Prostate gland (tissue), 2 donors: ENCODE measurements at regions not wholly inside any gene's neighbourhood (a gene's known extent, or its start where the extent isn't known, plus 50 kb on each side); places are given as distances from the start of the nearest gene placed in this dataset.

Experiments
- DNase-seq: peaks from one replicate; pipeline ENCODE4 v3.0.0-alpha.2; 2019; ENCODE audit warnings: low spot score
- H3K27ac ChIP-seq, 2 donors: fragments of 200-600 bp; sonication (generic); 2 replicates each; pipeline ENCODE4 v1.5.1; 2017 to 2019
- H3K27me3 ChIP-seq: fragments of 200-600 bp; sonication (generic); replicated peaks from 2 replicates; pipeline ENCODE4 v1.5.1; 2019; ENCODE audit not compliant: insufficient read depth
- H3K36me3 ChIP-seq, 2 donors: fragments of 200-600 bp; sonication (generic); 1 replicate in 1 of 2; 2 replicates in 1 of 2; pipeline versions ENCODE4 v1.5.1 to v1.8.1; 2017 to 2019
- H3K4me1 ChIP-seq: fragments of 200-600 bp; sonication (generic); replicated peaks from 2 replicates; pipeline ENCODE4 v1.5.1; 2019
- H3K4me3 ChIP-seq, 2 donors: fragments of 200-600 bp; sonication (generic); 2 replicates each; pipeline ENCODE4 v1.5.1; 2017 to 2019
- H3K9me3 ChIP-seq: fragments of 200-600 bp; sonication (generic); 2 replicates; pipeline ENCODE4 v1.5.1; 2017
- CTCF ChIP-seq, 4 experiments: fragments of 200-600 bp in 2 of 4; fragments of 450-650 bp in 2 of 4; sonication (generic) in 2 of 4; IDR thresholded peaks; 1 replicate in 3 of 4; 2 replicates in 1 of 4; pipeline ENCODE4 v1.5.1; 2016 to 2019; ENCODE audit warnings: antibody characterized with exemption in 4 of 4, mild to moderate bottlenecking in 2 of 4, moderate library complexity in 2 of 4
- POLR2A ChIP-seq: fragments of 450-650 bp; IDR thresholded peaks from one replicate; pipeline ENCODE4 v1.6.1; 2016; ENCODE audit warnings: antibody characterized with exemption, mild to moderate bottlenecking
- POLR2AphosphoS5 ChIP-seq: sonication (generic); formaldehyde crosslinking; IDR thresholded peaks from one replicate; pipeline ENCODE4 v1.6.1; 2017; ENCODE audit warnings: antibody characterized with exemption
- WGBS: methylation state at CpG from one replicate; pipeline ENCODE4 v1.1.5; 2018; 5-methylcytosine and 5-hydroxymethylcytosine counted together
- intact Hi-C: fragments of 100-400 bp; cut with DNase I; formaldehyde crosslinking; loops from one replicate; pipeline ENCODE4 v1.14.2; 2022
- small RNA-seq, 2 donors: library from RNA; depleted of rRNA; stranded (forward); fragments of <200 nt; gene quantifications; one replicate each; pipeline ENCODE3, GENCODE V24; 2016

- intact Hi-C loops, result no loop called here
- no peaks in the 10 kb centered on the region for H3K9me3 ChIP-seq
Observed at GRCh38 chr6:4186385-4186784, 51.0 kb upstream of the ECI2 start.

GRCh38 chr6:4185846-4186245 is 50.5 kb upstream of the ECI2 start:
- whole genome bisulfite sequencing, result 82% methylated on average over 2 of the region's 2 CpGs
- no peak overlapping the region for H3K4me3 ChIP-seq
- H3K36me3 ChIP-seq, result no peaks in the 10 kb centered on the region
- H3K9me3 ChIP-seq, result no peaks in the 10 kb centered on the region
- DNase-seq, result no peak
- intact Hi-C loops, result no loop called here
- H3K27me3 ChIP-seq, result no peaks in the 10 kb centered on the region
- H3K27ac ChIP-seq, result no peak overlapping the region
- no peaks in the 10 kb centered on the region for H3K4me1 ChIP-seq
- TF ChIP-seq POLR2AphosphoS5 (no peak), CTCF (IDR thresholded peaks at IDR 0.05) (no peak), POLR2A (no peak)

More at GRCh38 chr6:4186385-4186784, 51.0 kb upstream of the ECI2 start:
- no peaks in the 10 kb centered on the region for H3K4me1 ChIP-seq
- no peak overlapping the region for H3K27ac ChIP-seq
- no peaks in the 10 kb centered on the region for H3K27me3 ChIP-seq
- H3K4me3 ChIP-seq, result no peak overlapping the region
- TF ChIP-seq POLR2AphosphoS5, result no peak
- no peak for TF ChIP-seq POLR2A
- no peak for TF ChIP-seq CTCF (IDR thresholded peaks at IDR 0.05)
- no peak for DNase-seq
- H3K36me3 ChIP-seq, result no peaks in the 10 kb centered on the region
- 83% methylated on average over 4 of the region's 4 CpGs for WGBS

- no peak for DNase-seq
- Histone ChIP-seq H3K4me1 (no peaks in the 10 kb centered on the region), H3K36me3 (no peaks in the 10 kb centered on the region), H3K27ac (no peak overlapping the region), H3K9me3 (no peaks in the 10 kb centered on the region), H3K4me3 (no peak overlapping the region), H3K27me3 (no peaks in the 10 kb centered on the region)
- 79% methylated on average over 5 of the region's 5 CpGs for WGBS
- intact Hi-C loops, result no loop called here
- TF ChIP-seq POLR2A (no peak), CTCF (IDR thresholded peaks at IDR 0.05) (no peak), POLR2AphosphoS5 (no peak)
Observed at GRCh38 chr6:4185419-4185818, 50.0 kb upstream of the ECI2 start.

Small RNAs in the stretch of these regions (small RNA-seq; reads per million reads assigned to genes)
- gene AL133393.1 (0 reads per million in 2 donors), gene RNA5SP202 (49.7 to 101 reads per million in 2 donors)
